Mesenchymal stem cell (in vitro differentiated cells and primary cell): ENCODE measurements at regions not wholly inside any gene's neighbourhood (a gene's known extent, or its start where the extent isn't known, plus 50 kb on each side); places are given as distances from the start of the nearest gene placed in this dataset.

Experiments used
- DNase-seq: peaks from one replicate; pipeline ENCODE4 v3.0.0-alpha.2; 2013
- H2AFZ ChIP-seq: one replicate; pipeline ENCODE4 v1.6.1; 2013; ENCODE audit warnings: low read depth, mild to moderate bottlenecking, control low read depth, inconsistent platforms, low read length, moderate library complexity
- H2AK5ac ChIP-seq: 2 replicates; pipeline ENCODE4 v1.6.1; 2013; ENCODE audit warnings: low read length, moderate library complexity, mild to moderate bottlenecking, inconsistent platforms; ENCODE audit not compliant: severe bottlenecking
- H2BK120ac ChIP-seq: one replicate; pipeline ENCODE4 v1.6.1; 2013; ENCODE audit warnings: low read depth, mild to moderate bottlenecking, inconsistent platforms, low read length, moderate library complexity
- H2BK12ac ChIP-seq, 2 experiments: one replicate each; pipeline ENCODE4 v1.6.1; 2013; ENCODE audit warnings: inconsistent platforms in 2 of 2, low read length in 2 of 2, mild to moderate bottlenecking in 2 of 2, moderate library complexity in 2 of 2, control low read depth in 1 of 2
- H2BK15ac ChIP-seq: one replicate; pipeline ENCODE4 v1.6.1; 2013; ENCODE audit warnings: mild to moderate bottlenecking, low read depth, inconsistent platforms; ENCODE audit not compliant: poor library complexity, severe bottlenecking
- H2BK5ac ChIP-seq: 2 replicates; pipeline ENCODE4 v1.6.1; 2013; ENCODE audit warnings: low read depth, mild to moderate bottlenecking, low read length, control low read depth, inconsistent platforms; ENCODE audit not compliant: poor library complexity, severe bottlenecking
- H3K14ac ChIP-seq, 2 experiments: one replicate each; pipeline ENCODE4 v1.6.1; 2013; ENCODE audit warnings: inconsistent platforms in 2 of 2, low read length in 2 of 2, control low read depth in 1 of 2, mild to moderate bottlenecking in 1 of 2, moderate library complexity in 1 of 2
- H3K18ac ChIP-seq, 2 experiments: one replicate each; pipeline ENCODE4 v1.6.1; 2013; ENCODE audit warnings: inconsistent platforms in 2 of 2, low read length in 2 of 2, control low read depth in 1 of 2, low read depth in 1 of 2, mild to moderate bottlenecking in 1 of 2
- H3K23ac ChIP-seq, 2 experiments: one replicate each; pipeline ENCODE4 v1.6.1; 2013; ENCODE audit warnings: inconsistent platforms in 2 of 2, low read length in 2 of 2, mild to moderate bottlenecking in 2 of 2, moderate library complexity in 2 of 2, control low read depth in 1 of 2
- H3K27ac ChIP-seq: 2 replicates; pipeline ENCODE4 v1.5.1; 2013; ENCODE audit warnings: mild to moderate bottlenecking, moderate library complexity, low read length, control low read depth, inconsistent platforms; ENCODE audit not compliant: poor library complexity, severe bottlenecking
- H3K27me3 ChIP-seq, 2 experiments: 2 replicates each; pipeline versions ENCODE4 v1.6.1 to v1.7.0; 2013; ENCODE audit warnings: low read length in 2 of 2, mild to moderate bottlenecking in 2 of 2, moderate library complexity in 2 of 2, control low read depth in 1 of 2, inconsistent platforms in 1 of 2; ENCODE audit not compliant: control insufficient read depth in 1 of 2, insufficient read depth in 1 of 2
- H3K36me3 ChIP-seq, 2 experiments: 2 replicates each; pipeline versions ENCODE4 v1.6.1 to v1.7.0; 2013; ENCODE audit warnings: low read length in 2 of 2, control low read depth in 1 of 2, inconsistent platforms in 1 of 2, low read depth in 1 of 2, mild to moderate bottlenecking in 1 of 2; ENCODE audit not compliant: insufficient read depth in 2 of 2, control insufficient read depth in 1 of 2
- H3K4ac ChIP-seq, 2 experiments: one replicate each; pipeline ENCODE4 v1.6.1; 2013; ENCODE audit warnings: inconsistent platforms in 2 of 2, low read length in 2 of 2, mild to moderate bottlenecking in 2 of 2, moderate library complexity in 2 of 2, control low read depth in 1 of 2, low read depth in 1 of 2
- H3K4me1 ChIP-seq: 2 replicates; pipeline ENCODE4 v1.6.1; 2013; ENCODE audit warnings: low read depth, low read length, control low read depth; ENCODE audit not compliant: control insufficient read depth, insufficient read depth
- H3K4me2 ChIP-seq: 2 replicates; pipeline ENCODE4 v1.6.1; 2013; ENCODE audit warnings: low read length, mild to moderate bottlenecking, inconsistent platforms; ENCODE audit not compliant: poor library complexity, severe bottlenecking
- H3K4me3 ChIP-seq, 2 experiments: 2 replicates each; pipeline versions ENCODE4 v1.5.1 to v1.7.0; 2013; ENCODE audit warnings: low read length in 2 of 2, mild to moderate bottlenecking in 2 of 2, control low read depth in 1 of 2, low read depth in 1 of 2; ENCODE audit not compliant: insufficient read depth in 1 of 2
- H3K79me1 ChIP-seq: replicated peaks from 2 replicates; pipeline ENCODE4 v1.6.1; 2013; ENCODE audit warnings: mild to moderate bottlenecking, control low read depth, low read length, inconsistent platforms; ENCODE audit not compliant: poor library complexity, severe bottlenecking
- H3K9ac ChIP-seq: 2 replicates; pipeline ENCODE4 v1.7.0; 2013; ENCODE audit warnings: mild to moderate bottlenecking, low read length, moderate library complexity
- H3K9me3 ChIP-seq: 2 replicates; pipeline ENCODE4 v1.7.0; 2013; ENCODE audit warnings: mild to moderate bottlenecking, low read length; ENCODE audit not compliant: control insufficient read depth
- H4K8ac ChIP-seq: one replicate; pipeline ENCODE4 v1.6.1; 2013; ENCODE audit warnings: inconsistent platforms, mild to moderate bottlenecking, low read length, moderate library complexity
- H4K91ac ChIP-seq: one replicate; pipeline ENCODE4 v1.6.1; 2013; ENCODE audit warnings: mild to moderate bottlenecking, low read length, inconsistent platforms
- WGBS: methylation state at CpG from one replicate; pipeline ENCODE4 v1.1.7; 2013; ENCODE audit warnings: mixed read lengths; 5-methylcytosine and 5-hydroxymethylcytosine counted together

GRCh38 chr10:113442336-113442735 is 110.5 kb upstream of the HABP2 start:
- Histone ChIP-seq H3K4ac (no peak overlapping the region), H3K4me1 (no peaks in the 10 kb centered on the region), H3K27ac (no peak overlapping the region), H3K27me3 (peaks cover 10 to 26% of the 10 kb centered on the region in 2 experiments), H2BK5ac (no peak overlapping the region), H4K91ac (no peak overlapping the region), H3K14ac (no peak overlapping the region), H3K9me3 (no peaks in the 10 kb centered on the region), H2AK5ac (no peak overlapping the region), H2BK120ac (no peak overlapping the region), H3K4me3 (no peak overlapping the region), H2BK12ac (no peak overlapping the region), H3K36me3 (no peaks in the 10 kb centered on the region), H3K9ac (no peak overlapping the region), H2AFZ (no peak overlapping the region), H2BK15ac (no peak overlapping the region), H3K23ac (no peak overlapping the region), H3K79me1 (no peaks in the 10 kb centered on the region), H4K8ac (no peak overlapping the region), H3K4me2 (no peak overlapping the region), H3K18ac (no peak overlapping the region)
- no peak for DNase-seq
- 100% methylated on average over 1 of the region's 2 CpGs for WGBS

DNA sequence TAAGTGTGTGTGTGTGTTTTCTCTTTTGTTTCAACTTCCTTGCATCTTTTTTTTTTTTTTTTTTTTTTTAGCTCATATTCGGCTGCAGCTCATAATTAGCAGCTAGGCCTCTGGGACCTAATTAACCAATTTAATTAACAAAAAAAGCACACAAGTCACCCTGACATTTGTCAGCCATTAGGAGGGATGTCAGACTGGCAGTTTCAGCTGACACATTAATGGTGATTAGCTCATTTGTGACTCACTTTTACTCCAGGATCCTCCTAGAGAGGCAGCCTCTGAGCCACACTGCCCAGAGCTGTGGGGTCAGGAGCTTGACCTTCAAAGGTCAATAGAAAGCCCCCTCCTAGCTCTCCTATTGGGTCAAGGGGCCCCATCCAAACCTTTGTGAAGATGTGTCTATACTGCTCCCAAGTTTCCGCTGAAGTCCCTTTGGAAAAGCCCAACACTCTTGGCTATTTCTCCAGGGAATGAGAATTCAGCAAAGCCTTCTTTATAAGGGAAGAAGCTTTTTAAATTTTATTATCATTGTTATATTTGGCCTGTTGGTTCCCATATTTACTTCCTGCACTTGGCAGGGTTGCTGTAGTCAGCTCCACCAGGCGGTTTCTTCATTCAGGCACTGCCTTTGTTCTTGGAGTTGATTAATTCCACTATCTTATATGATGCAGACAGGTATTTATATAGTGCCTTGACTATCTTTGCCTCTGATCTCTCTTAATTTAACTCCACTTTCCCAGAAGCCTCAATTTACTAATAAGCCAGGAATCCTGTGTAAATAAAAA is 109.5 kb upstream of the HABP2 start:
- no peak for DNase-seq
- H3K18ac ChIP-seq: no peak overlapping the region
- H2BK5ac ChIP-seq: no peak overlapping the region
- H3K27ac ChIP-seq: no peak overlapping the region
- H2AK5ac ChIP-seq: no peak overlapping the region
- no peak overlapping the region for H3K4me2 ChIP-seq
- WGBS: 96% methylated on average over 3 of the region's 3 CpGs
- H2BK120ac ChIP-seq: no peak overlapping the region
- no peak overlapping the region for H4K8ac ChIP-seq
- no peak overlapping the region for H2BK15ac ChIP-seq
- H3K4ac ChIP-seq: no peak overlapping the region
- H3K9me3 ChIP-seq: no peaks in the 10 kb centered on the region
- H3K27me3 ChIP-seq: peaks cover 17 to 35% of the 10 kb centered on the region in 2 experiments
- H3K4me3 ChIP-seq: no peak overlapping the region
- H2BK12ac ChIP-seq: no peak overlapping the region
- no peak overlapping the region for H3K23ac ChIP-seq
- H3K36me3 ChIP-seq: no peaks in the 10 kb centered on the region
- H2AFZ ChIP-seq: no peak overlapping the region
- no peak overlapping the region for H3K14ac ChIP-seq
- H3K9ac ChIP-seq: no peak overlapping the region
- H4K91ac ChIP-seq: no peak overlapping the region
- no peaks in the 10 kb centered on the region for H3K4me1 ChIP-seq
- no peaks in the 10 kb centered on the region for H3K79me1 ChIP-seq

GRCh38 chr10:113444766-113445365 is 108.0 kb upstream of the HABP2 start:
- Histone ChIP-seq H3K18ac (no peak overlapping the region), H3K27me3 (peaks cover 30 to 41% of the 10 kb centered on the region in 2 experiments), H2BK12ac (no peak overlapping the region), H2BK120ac (no peak overlapping the region), H3K79me1 (no peaks in the 10 kb centered on the region), H4K8ac (no peak overlapping the region), H3K4me1 (no peaks in the 10 kb centered on the region), H3K23ac (no peak overlapping the region), H3K4me3 (no peak overlapping the region), H4K91ac (no peak overlapping the region), H2AFZ (no peak overlapping the region), H3K9ac (no peak overlapping the region), H2BK15ac (no peak overlapping the region), H3K27ac (no peak overlapping the region), H2BK5ac (no peak overlapping the region), H3K4me2 (no peak overlapping the region), H3K14ac (no peak overlapping the region), H3K36me3 (no peaks in the 10 kb centered on the region), H3K9me3 (no peaks in the 10 kb centered on the region), H2AK5ac (no peak overlapping the region), H3K4ac (no peak overlapping the region)
- DNase-seq: no peak
- 65% methylated on average over 3 of the region's 3 CpGs for WGBS

DNA sequence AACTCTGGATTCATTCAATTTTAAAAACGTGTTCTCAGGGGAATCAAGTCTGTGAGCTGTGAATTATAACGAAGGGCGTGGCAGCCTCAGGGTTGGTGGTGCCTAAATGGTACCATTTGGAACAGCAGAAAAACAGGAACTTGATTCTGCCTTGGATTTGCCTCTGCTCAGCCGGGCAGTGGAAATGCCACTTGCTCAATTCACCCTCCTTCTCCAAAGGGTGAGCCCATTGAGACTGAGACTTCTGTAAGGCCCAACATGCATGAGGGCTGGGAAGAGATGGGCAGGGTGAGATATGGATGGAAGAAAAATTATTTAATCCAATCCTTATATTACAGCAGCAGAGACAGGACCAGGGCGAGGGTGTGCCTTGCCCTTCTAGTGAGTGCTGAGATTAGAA is 107.1 kb upstream of the HABP2 start:
- H4K8ac ChIP-seq: no peak overlapping the region
- no peak overlapping the region for H2BK5ac ChIP-seq
- no peak overlapping the region for H2AFZ ChIP-seq
- H2AK5ac ChIP-seq: no peak overlapping the region
- H2BK120ac ChIP-seq: no peak overlapping the region
- no peak overlapping the region for H3K27ac ChIP-seq
- H3K9ac ChIP-seq: no peak overlapping the region
- H3K18ac ChIP-seq: no peak overlapping the region
- no peaks in the 10 kb centered on the region for H3K9me3 ChIP-seq
- no peaks in the 10 kb centered on the region for H3K36me3 ChIP-seq
- no peaks in the 10 kb centered on the region for H3K79me1 ChIP-seq
- no peak overlapping the region for H3K4me2 ChIP-seq
- no peak overlapping the region for H3K4ac ChIP-seq
- no peak overlapping the region for H3K23ac ChIP-seq
- WGBS: 81% methylated on average over 5 of the region's 5 CpGs
- H3K4me3 ChIP-seq: no peak overlapping the region
- no peak overlapping the region for H4K91ac ChIP-seq
- no peak overlapping the region for H2BK12ac ChIP-seq
- no peak overlapping the region for H2BK15ac ChIP-seq
- peaks cover 39% of the 10 kb centered on the region in 2 experiments for H3K27me3 ChIP-seq
- no peak overlapping the region for H3K14ac ChIP-seq
- no peaks in the 10 kb centered on the region for H3K4me1 ChIP-seq
- DNase-seq: no peak
